ENCODE measurements at regions not wholly inside any gene's neighbourhood (a gene's known extent, or its start where the extent isn't known, plus 50 kb on each side); places are given as distances from the start of the nearest gene placed in this dataset.

GRCh38 chr2:142234741-142235140 lies 103.9 kb upstream of the LRP1B start:
- no peaks in the 10 kb centered on the region for H3K9me3 Mint-ChIP-seq (ENCODE audit: unreplicated experiment)
- no peaks in the 10 kb centered on the region for H3K27me3 Mint-ChIP-seq (ENCODE audit: unreplicated experiment)
- no peak for TF ChIP-seq CTCF (IDR thresholded peaks at IDR 0.05; ENCODE audit: unreplicated experiment)
- H3K4me1 Mint-ChIP-seq (ENCODE audit: unreplicated experiment) = no peaks in the 10 kb centered on the region
- H3K4me3 Mint-ChIP-seq (ENCODE audit: unreplicated experiment) = no peak overlapping the region
- no peak for DNase-seq (ENCODE audit: low spot score)
- H3K27ac Mint-ChIP-seq (ENCODE audit: unreplicated experiment) = no peak overlapping the region
- H3K36me3 Mint-ChIP-seq (ENCODE audit: low read depth, unreplicated experiment) = no peaks in the 10 kb centered on the region

DNA sequence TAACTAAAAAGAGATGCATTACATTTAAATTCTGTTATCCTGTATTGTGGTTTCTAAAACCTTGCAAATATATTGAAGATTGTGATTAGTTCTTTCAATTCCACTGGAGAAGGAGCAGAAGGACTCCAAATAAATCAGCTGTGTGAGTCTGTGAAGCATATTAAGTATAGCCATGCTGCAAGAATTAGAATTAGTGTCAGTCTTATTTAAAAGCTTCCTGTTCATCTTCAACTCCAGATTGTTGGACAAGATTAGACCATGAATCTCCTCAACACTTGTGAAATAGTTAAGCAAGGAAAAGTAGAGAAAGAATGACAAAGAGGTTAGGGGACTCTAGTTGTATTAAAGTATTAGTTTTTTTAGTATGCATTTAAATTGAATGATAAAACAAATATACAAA lies 92.5 kb upstream of the LRP1B start:
- H3K27ac Mint-ChIP-seq (ENCODE audit: unreplicated experiment) = no peak overlapping the region
- no peaks in the 10 kb centered on the region for H3K27me3 Mint-ChIP-seq (ENCODE audit: unreplicated experiment)
- DNase-seq (ENCODE audit: low spot score) = no peak
- H3K4me3 Mint-ChIP-seq (ENCODE audit: unreplicated experiment) = no peak overlapping the region
- no peak for TF ChIP-seq CTCF (IDR thresholded peaks at IDR 0.05; ENCODE audit: unreplicated experiment)
- no peaks in the 10 kb centered on the region for H3K4me1 Mint-ChIP-seq (ENCODE audit: unreplicated experiment)
- no peaks in the 10 kb centered on the region for H3K36me3 Mint-ChIP-seq (ENCODE audit: low read depth, unreplicated experiment)
- no peaks in the 10 kb centered on the region for H3K9me3 Mint-ChIP-seq (ENCODE audit: unreplicated experiment)

GRCh38 chr2:142222715-142223114 lies 91.9 kb upstream of the LRP1B start:
- H3K27me3 Mint-ChIP-seq (ENCODE audit: unreplicated experiment) = no peaks in the 10 kb centered on the region
- DNase-seq (ENCODE audit: low spot score) = no peak
- TF ChIP-seq CTCF (IDR thresholded peaks at IDR 0.05; ENCODE audit: unreplicated experiment) = no peak
- no peaks in the 10 kb centered on the region for H3K36me3 Mint-ChIP-seq (ENCODE audit: low read depth, unreplicated experiment)
- H3K9me3 Mint-ChIP-seq (ENCODE audit: unreplicated experiment) = no peaks in the 10 kb centered on the region
- H3K27ac Mint-ChIP-seq (ENCODE audit: unreplicated experiment) = no peak overlapping the region
- no peak overlapping the region for H3K4me3 Mint-ChIP-seq (ENCODE audit: unreplicated experiment)
- H3K4me1 Mint-ChIP-seq (ENCODE audit: unreplicated experiment) = no peaks in the 10 kb centered on the region

DNA sequence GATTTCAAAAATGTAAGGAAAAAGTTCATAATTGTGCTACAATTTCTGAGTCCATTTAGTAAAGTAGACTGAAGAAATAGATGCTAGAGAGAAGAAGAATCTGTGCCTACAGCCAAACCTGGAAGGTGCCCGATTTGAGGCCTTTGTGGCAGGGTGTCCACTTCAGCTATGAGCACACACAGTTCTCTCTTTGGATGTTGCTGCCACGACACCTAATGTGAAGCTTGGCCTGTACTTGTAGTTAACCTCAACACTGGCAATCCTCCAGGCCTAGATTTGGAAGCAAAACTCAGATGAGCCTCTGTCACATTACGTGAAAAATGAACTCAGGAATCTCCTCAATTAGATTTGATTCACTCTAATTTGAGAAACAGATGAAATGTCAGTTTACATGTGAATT lies 90.1 kb upstream of the LRP1B start:
- H3K27ac Mint-ChIP-seq (ENCODE audit: unreplicated experiment) = no peak overlapping the region
- H3K4me1 Mint-ChIP-seq (ENCODE audit: unreplicated experiment) = no peaks in the 10 kb centered on the region
- no peaks in the 10 kb centered on the region for H3K27me3 Mint-ChIP-seq (ENCODE audit: unreplicated experiment)
- TF ChIP-seq CTCF (IDR thresholded peaks at IDR 0.05; ENCODE audit: unreplicated experiment) = no peak
- no peak for DNase-seq (ENCODE audit: low spot score)
- no peak overlapping the region for H3K4me3 Mint-ChIP-seq (ENCODE audit: unreplicated experiment)
- no peaks in the 10 kb centered on the region for H3K9me3 Mint-ChIP-seq (ENCODE audit: unreplicated experiment)
- H3K36me3 Mint-ChIP-seq (ENCODE audit: low read depth, unreplicated experiment) = no peaks in the 10 kb centered on the region

DNA sequence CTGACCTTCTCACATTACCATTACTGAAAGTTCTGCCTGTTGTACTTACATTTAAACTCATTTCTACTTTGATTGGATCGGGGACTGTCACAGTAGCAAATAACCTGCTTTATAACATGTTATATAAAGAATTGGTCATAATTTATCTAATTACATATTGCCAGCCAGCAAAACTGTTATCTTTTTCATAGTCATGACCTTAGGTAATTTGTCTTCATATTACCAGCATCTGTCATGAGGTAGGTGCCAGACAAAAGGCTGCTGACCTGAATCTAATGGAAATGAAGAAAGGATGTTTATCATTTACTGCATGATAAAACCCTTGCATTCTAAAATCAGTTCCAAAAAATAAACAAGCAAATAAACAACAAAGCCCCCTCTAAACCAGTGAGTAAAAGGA lies 89.4 kb upstream of the LRP1B start:
- Mint-ChIP-seq H3K36me3 (ENCODE audit: low read depth, unreplicated experiment) (no peaks in the 10 kb centered on the region), H3K4me3 (ENCODE audit: unreplicated experiment) (no peak overlapping the region), H3K27ac (ENCODE audit: unreplicated experiment) (no peak overlapping the region), H3K27me3 (ENCODE audit: unreplicated experiment) (no peaks in the 10 kb centered on the region), H3K9me3 (ENCODE audit: unreplicated experiment) (no peaks in the 10 kb centered on the region), H3K4me1 (ENCODE audit: unreplicated experiment) (no peaks in the 10 kb centered on the region)
- no peak for DNase-seq (ENCODE audit: low spot score)
- no peak for TF ChIP-seq CTCF (IDR thresholded peaks at IDR 0.05; ENCODE audit: unreplicated experiment)

All from endothelial cell (in vitro differentiated cells).